GM18870 (cell line): ENCODE measurements at regions not wholly inside any gene's neighbourhood (a gene's known extent, or its start where the extent isn't known, plus 50 kb on each side); places are given as distances from the start of the nearest gene placed in this dataset.
"Not testable (repeated sequence)": the region's sequence is repeated elsewhere in the genome, so short reads cannot be mapped to it uniquely, and the experiment has no call there.

Experiments
- ATAC-seq: cut with Tn5 transposase; IDR thresholded peaks from one replicate; pipeline ENCODE4 v1.9.1; 2021; ENCODE audit warnings: moderate library complexity; ENCODE audit not compliant: unreplicated experiment

- ATAC-seq = not testable (repeated sequence)
Measured at GRCh38 chr6:158886346-158886977, 67.3 kb upstream of the EZR start.

GRCh38 chr6:158881884-158882283 is 62.7 kb upstream of the EZR start:
- not testable (repeated sequence) for ATAC-seq

- ATAC-seq = not testable (repeated sequence)
Measured at GRCh38 chr6:158881276-158881675, 62.1 kb upstream of the EZR start.

DNA sequence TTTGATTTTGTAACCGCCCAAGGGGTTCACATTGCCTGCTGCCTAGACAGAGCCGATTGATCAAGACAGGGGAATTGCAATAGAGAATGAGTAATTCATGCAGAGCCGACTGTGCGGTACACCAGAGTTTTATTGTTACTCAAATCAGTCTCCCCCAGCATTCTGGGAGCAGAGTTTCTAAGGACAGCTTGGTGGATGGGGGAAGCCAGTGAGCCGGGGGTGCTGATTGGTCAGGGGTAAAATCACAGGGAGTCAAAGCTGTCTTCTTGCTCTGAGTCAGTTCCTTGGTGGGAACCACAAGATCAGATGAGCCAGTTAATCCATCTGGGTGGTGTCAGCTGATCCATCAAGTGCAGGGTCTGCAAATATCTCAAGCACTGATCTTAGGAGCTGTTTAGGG is 60.0 kb upstream of the EZR start:
- no peak for ATAC-seq

GRCh38 chr6:158877716-158878115 is 58.5 kb upstream of the EZR start:
- ATAC-seq = no peak

DNA sequence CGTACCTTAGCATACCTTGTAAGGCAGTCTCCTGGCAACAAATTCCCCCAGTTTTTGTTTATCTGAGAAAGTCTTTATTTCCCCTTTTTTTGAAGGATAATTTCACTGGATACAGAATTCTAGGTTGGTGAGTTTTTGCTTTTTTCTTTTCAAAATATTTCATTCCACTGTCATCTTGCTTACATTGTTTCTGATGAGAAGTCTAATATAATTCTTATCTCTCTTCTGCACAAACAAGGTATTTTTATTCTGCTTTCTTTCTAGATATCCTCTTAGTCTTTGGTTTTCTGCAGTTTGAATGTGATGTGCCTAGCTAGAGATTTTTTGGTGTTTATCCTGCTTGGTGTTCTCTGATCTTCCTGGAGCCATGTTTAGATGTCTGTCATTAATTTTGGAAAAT is 57.7 kb upstream of the EZR start:
- no peak for ATAC-seq

DNA sequence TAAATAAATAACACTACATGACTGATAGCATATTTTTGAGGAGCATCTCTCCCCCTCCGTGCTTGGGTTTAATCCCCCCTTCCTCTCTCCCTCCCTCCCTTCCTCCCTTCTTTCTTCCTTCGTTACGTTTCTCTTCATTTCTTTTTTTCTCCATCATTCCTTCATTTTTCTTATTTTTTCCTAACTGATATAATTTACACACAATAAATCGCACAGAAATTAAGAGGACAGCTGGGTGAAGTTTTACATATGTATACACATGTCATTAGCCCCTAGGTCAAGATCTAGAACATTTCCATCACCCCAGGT is 51.4 kb upstream of the EZR start:
- ATAC-seq = no peak

GRCh38 chr6:158869826-158870648 is 50.9 kb upstream of the EZR start:
- ATAC-seq = peak; percentile 97

- peak; percentile 24 for ATAC-seq
Measured at GRCh38 chr6:158868890-158869825, 50.0 kb upstream of the EZR start.
